GM18519 (cell line): ENCODE measurements at regions not wholly inside any gene's neighbourhood (a gene's known extent, or its start where the extent isn't known, plus 50 kb on each side); places are given as distances from the start of the nearest gene placed in this dataset.
"Not testable (repeated sequence)": the region's sequence is repeated elsewhere in the genome, so short reads cannot be mapped to it uniquely, and the experiment has no call there.

Experiments used
- ATAC-seq: cut with Tn5 transposase; IDR thresholded peaks from one replicate; pipeline ENCODE4 v1.9.1; 2021; ENCODE audit warnings: mild to moderate bottlenecking, moderate library complexity; ENCODE audit not compliant: unreplicated experiment, low FRiP score

- ATAC-seq, result no peak
Measured at GRCh38 chr3:153369561-153370374, 207.7 kb downstream of the RAP2B start.

GRCh38 chr3:153370680-153371079 lies 208.7 kb downstream of the RAP2B start:
- no peak for ATAC-seq

GRCh38 chr3:153372326-153372725 lies 210.3 kb downstream of the RAP2B start:
- no peak for ATAC-seq

- ATAC-seq, result peak; percentile 82
Measured at GRCh38 chr3:153373606-153374005, 211.6 kb downstream of the RAP2B start.

- not testable (repeated sequence) for ATAC-seq
Measured at GRCh38 chr3:153378366-153378765, 216.3 kb downstream of the RAP2B start.

GRCh38 chr3:153379516-153379915 lies 217.5 kb downstream of the RAP2B start:
- no peak for ATAC-seq

- ATAC-seq, result no peak
Measured at GRCh38 chr3:153385343-153385742, 223.3 kb downstream of the RAP2B start.

- ATAC-seq, result no peak
Measured at GRCh38 chr3:153392363-153392762, 230.3 kb downstream of the RAP2B start.

- ATAC-seq, result no peak
Measured at GRCh38 chr3:153394017-153394416, 232.0 kb downstream of the RAP2B start.

GRCh38 chr3:153396581-153396980 lies 234.6 kb downstream of the RAP2B start:
- no peak for ATAC-seq

- no peak for ATAC-seq
Measured at GRCh38 chr3:153397794-153398193, 235.8 kb downstream of the RAP2B start.

- ATAC-seq, result peak; percentile 94
Measured at GRCh38 chr3:153399636-153400035, 237.6 kb downstream of the RAP2B start.

GRCh38 chr3:153400641-153401040 lies 238.6 kb downstream of the RAP2B start:
- ATAC-seq, result no peak

GRCh38 chr3:153404157-153404556 lies 242.1 kb downstream of the RAP2B start:
- no peak for ATAC-seq

GRCh38 chr3:153405320-153405719 lies 243.3 kb downstream of the RAP2B start:
- not testable (repeated sequence) for ATAC-seq

GRCh38 chr3:153410517-153410916 lies 248.5 kb downstream of the RAP2B start:
- no peak for ATAC-seq

GRCh38 chr3:153414982-153415381 lies 253.0 kb downstream of the RAP2B start:
- no peak for ATAC-seq

- no peak for ATAC-seq
Measured at GRCh38 chr3:153422314-153422713, 260.3 kb downstream of the RAP2B start.

- not testable (repeated sequence) for ATAC-seq
Measured at GRCh38 chr3:153423820-153424219, 261.8 kb downstream of the RAP2B start.

GRCh38 chr3:153426344-153426743 lies 264.3 kb downstream of the RAP2B start:
- ATAC-seq, result no peak

GRCh38 chr3:153426803-153427202 lies 264.8 kb downstream of the RAP2B start:
- no peak for ATAC-seq

- no peak for ATAC-seq
Measured at GRCh38 chr3:153429821-153430220, 267.8 kb downstream of the RAP2B start.
